GM19372 (cell line): ENCODE measurements at regions not wholly inside any gene's neighbourhood (a gene's known extent, or its start where the extent isn't known, plus 50 kb on each side); places are given as distances from the start of the nearest gene placed in this dataset.
A peak's percentile ranks its signal among the peaks of the same experiment; 100 is the strongest.

Source experiments
- ATAC-seq: cut with Tn5 transposase; IDR thresholded peaks from one replicate; pipeline ENCODE4 v1.9.1; 2021; ENCODE audit warnings: mild to moderate bottlenecking, low read depth, moderate library complexity; ENCODE audit not compliant: unreplicated experiment

DNA sequence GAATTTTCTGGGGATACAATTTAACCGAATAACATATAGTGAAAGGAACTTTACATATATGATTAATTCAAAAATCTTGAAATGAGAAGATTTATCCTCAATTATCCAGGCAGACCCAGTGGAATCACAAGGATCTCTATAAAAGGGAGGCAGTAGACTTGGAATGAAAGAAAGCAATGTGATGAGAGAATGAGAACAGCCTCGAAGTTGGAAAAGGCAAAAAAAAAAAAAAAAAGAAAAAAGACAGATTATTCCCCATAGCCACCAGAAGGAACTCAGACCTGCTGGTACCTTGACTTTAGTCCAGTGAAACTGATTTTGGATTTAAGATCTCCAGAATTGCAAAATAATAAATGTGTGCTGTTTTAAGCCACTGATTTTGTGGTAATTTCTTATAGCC lies 416.3 kb upstream of the OR4E1 start:
- no peak for ATAC-seq

DNA sequence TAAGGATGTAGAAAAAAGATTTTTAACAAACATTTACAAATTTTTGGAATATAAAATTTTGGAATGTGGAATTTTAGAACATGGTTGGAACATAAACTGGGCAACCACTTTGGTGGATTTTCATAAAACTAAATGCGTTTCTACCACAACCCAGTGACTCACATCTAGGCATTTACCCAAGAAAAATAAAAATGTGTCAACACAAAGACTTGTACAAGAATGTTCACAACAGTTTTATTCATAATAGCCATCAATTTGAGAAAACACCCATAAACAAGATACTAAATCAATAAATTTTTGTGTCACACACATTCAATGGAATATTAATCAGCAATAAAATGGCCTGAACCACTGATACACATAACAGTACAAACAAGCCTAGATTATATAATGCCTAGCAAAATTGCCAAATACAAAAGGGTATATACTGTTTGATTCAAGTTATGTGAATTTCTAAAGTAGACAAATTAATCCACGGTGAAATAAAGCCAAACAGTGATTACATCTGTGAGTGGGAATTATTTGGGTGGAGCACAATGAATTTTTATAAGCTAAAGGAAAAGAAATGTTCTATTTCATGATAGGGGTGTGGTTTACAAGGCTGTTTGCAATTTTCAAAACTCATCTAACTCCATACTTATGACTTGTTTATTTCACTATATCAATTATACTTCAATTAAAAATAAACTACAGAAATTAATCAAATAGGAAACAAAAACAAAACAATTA lies 415.2 kb upstream of the OR4E1 start:
- no peak for ATAC-seq

DNA sequence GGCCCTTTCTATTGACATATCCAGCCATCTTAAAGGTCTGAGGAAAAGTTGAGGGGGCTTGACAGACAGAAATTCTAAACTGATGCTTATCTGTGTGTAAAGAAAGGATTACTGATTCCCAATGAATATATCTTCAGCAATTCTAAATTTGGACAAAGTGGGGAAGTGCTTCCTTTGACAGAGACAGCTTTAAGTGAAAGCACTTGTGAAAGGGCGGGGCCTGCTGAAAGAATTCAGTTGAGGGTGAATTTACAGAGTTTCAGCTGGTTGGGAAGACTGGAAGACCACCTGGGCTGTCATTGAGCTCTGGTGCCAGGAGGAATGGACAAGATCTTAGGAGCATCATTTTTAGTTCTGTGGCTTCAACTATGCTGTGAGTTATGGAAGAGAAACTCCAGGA lies 412.5 kb upstream of the OR4E1 start:
- ATAC-seq, result no peak

DNA sequence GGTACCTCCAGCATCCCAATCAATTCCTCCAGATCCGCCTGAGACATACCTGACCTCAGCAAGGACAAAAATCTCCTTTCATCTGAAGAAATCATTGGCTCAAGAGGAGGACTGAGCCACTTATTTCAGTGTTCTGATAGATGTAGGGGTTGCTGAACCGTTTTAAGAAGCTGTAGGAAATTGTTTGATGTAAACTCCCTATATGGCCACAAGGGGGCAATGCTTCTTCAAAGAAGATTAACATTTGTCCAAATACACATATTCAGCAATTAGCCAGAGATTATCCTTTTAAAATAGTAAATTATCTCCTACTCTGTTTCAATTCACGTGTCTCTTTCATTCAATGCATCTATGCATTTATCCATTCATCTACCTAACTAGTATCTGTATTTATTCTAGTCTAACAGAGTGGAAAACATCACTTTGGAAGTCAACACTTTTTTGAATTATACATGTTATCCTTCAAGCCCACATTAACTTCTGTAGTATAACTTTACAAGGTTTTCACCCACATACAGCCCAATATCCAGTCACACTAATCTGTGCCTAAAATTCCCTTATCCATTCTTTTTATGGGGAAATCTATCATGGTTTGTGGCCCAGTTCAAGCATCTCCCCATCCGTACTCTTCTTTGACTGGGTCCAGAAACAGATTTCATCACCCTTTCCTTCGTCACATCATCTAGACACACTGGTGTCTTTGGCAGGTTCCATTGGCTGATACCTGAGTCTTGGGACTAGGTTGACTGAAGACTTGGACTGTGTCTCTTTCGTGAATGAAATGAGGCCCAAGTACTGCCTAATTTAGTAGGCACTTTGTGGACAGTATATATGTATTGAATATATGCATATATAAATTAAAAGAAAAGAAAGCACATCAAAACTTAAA lies 411.0 kb upstream of the OR4E1 start:
- ATAC-seq, result no peak

DNA sequence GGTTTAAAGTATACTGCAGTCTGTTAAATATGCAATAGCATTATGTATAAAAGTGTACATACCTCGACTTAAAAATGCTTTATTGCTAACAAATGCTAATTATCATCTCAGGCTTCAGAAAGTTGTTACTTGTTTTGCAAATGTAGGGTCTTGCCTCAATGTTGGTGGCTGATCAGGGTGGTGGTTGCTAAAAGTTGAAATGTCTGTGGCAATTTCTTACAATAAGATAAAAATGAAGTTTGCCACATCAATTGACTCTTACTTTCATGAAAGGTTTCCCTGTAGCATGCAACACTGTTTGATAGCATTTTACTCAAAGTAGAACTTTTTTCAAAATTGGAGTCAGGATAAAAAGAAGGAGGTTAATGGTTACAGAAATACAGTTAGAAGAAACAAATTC lies 407.7 kb upstream of the OR4E1 start:
- ATAC-seq, result no peak

DNA sequence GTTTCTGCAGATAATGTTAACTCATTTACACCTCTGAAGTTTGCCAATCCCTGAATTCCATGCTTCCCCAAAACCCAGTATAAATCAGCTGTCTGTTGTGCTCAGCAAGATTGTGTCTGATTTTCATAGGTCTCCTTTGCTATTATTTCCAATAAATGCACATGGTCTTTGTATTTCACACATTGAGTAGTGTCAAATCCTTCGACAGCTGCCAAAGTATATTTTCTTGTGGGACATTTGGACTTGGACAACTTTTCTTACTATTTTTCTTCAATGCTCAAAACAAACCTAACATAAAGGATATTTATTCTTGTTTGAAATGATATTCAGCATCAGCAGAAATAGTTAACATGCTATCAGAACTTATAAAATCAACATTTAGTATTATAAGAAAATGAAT lies 406.1 kb upstream of the OR4E1 start:
- ATAC-seq, result no peak

DNA sequence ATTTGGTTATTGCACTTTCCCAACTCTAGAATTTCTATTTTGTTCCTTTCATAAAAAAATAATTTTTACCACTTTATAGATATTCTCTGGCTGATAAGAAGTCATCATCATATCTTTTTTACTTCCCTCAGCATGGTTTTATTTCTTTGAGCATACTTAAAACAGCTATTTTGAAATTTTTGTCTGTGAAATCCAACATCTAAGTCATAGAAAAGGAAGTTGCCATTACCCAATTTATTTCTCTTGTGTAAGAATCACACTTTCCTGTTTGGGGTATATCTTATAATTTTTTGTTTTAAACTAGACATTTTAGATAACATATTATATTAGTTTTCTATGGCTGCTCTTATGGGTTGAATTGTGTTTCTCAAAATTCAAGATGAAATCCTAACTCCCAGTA lies 400.2 kb upstream of the OR4E1 start:
- ATAC-seq, result no peak

DNA sequence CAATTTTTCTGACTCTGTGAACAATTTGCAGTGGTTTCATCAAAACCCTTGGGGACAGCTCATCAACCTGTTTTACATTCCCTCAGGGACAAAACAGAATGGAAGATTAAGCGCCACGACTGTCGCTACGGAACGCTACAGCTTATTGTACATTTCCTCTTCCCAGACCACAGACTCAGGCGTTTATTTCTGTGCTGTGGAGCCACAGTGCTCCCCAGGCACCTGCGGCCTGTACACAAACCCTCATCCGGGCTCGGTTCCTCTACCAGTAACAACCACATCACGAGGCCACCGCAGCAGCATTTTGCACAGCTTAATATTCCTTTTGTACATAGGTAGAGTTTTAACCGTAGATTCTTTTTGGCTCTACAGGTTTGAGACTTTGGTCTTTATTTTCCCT lies 397.4 kb upstream of the OR4E1 start:
- ATAC-seq, result peak; percentile 80

DNA sequence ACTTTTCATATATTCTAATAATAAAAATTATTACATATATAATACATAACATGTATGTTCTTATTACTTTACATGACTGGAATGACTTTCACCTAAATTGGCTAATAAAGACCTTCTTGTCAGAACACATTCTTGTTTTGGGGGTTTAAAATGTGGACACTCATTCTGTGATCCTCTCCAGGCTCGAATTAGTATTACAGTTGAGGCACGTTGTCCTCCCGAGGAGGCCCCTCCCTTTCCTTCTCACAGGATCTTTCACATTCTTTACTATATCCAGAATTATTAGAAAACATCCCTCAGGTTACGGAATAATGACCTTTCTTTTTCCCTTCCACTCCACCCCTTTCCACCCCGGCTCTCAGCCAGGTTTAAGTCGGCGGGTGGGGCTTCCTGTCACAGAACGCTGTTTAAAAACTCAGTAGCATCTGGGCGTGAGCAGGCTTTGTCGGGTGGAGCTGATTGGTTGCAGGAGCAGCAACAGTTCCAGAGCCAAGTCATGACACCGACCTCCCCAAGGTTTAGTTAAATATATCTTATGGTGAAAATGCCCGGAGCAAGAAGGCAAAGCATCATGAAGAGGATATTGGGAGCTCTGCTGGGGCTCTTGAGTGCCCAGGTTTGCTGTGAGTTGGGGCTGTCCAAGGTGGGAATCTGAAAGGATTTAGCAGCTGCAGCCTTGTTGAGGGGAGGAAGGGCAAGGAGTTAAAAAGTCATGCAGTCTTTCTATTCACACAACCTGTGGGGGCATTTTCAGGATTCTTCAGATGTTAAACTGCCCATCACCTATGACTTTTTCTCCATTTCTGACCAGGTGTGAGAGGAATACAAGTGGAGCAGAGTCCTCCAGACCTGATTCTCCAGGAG lies 396.7 kb upstream of the OR4E1 start:
- ATAC-seq, result peak; percentile 42

DNA sequence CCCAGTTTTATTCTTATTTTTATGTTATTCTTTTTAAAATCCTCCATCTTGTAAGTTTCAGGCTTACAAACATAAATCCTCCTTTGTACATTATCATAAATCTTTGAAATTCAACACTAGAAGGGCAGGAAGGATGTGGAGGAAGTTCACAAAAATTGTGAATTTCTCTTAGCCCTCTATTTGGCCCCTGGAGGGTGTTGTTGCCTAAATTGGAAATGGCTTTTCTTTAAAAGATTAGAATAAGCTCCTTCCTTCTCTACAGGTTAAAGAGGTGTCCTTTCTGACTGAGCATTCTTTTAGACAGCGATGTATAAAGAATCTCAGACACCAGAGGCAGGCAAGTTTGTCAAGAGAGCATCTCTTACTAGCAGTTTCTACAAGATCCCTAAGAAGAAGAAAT lies 391.7 kb upstream of the OR4E1 start:
- ATAC-seq, result no peak

DNA sequence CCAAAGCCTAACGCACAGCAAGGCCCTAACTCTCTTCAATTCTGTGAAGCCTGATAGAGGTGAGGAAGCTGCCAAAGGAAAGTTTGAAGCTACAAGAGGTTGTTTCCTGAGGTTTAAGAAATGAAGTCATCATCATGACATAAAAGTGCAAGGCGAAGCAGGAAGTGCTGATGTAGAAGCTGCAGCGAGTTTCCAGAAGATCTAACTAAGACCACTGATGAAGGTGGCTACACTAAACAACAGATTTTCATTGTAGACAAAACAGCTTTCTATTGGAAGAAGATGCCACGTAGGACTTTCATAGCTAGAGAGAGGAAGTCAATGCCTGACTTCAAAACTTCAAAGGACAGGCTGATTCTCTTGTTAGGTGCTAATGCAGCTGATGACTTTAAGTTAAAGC lies 385.6 kb upstream of the OR4E1 start:
- ATAC-seq, result no peak

DNA sequence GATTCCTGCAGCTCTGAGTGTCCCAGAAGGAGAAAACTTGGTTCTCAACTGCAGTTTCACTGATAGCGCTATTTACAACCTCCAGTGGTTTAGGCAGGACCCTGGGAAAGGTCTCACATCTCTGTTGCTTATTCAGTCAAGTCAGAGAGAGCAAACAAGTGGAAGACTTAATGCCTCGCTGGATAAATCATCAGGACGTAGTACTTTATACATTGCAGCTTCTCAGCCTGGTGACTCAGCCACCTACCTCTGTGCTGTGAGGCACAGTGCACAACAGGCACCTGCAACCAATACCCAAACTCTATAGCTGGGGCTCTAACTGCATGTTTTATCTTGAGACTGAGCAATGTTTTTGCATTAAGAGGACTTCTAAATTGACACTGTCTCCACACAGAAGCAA lies 379.2 kb upstream of the OR4E1 start:
- no peak for ATAC-seq

DNA sequence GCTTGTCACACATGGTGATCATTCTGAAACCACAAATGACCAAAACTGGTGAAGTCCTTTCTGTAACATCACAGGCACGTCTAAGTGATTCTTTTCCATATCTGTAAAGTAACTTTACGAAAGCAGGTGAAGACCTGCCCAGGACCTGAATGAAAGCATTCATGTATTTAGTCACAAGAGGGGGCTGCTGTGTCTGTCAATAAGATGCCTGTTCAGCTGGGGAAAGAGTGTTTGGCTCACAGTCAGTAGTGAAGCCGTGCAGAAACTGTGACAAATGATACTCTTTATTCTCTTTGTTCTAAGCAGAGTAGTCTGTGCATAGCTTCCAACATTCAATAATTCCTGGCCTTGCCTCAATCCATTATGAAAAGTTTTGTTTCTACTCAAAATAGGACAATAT lies 373.5 kb upstream of the OR4E1 start:
- ATAC-seq, result no peak

DNA sequence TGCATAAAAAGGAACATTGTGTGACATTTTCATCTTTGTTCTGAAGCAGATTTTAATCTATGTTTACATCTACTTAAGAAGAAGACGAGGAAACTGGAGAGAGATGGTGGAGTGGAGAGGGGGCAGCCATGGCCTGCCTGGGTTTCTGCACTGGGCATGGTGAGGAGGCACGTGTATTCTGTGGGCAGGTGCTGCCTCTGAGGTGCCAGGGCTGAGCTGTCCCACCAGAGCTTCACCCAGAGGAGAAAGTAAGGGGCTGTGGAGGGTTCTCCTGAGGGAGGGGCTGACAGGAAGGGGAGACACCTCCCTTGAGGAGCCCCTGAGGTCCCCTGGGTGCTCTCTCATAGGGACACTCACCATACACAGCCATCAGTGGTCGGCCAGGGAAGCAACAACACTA lies 372.4 kb upstream of the OR4E1 start:
- no peak for ATAC-seq

DNA sequence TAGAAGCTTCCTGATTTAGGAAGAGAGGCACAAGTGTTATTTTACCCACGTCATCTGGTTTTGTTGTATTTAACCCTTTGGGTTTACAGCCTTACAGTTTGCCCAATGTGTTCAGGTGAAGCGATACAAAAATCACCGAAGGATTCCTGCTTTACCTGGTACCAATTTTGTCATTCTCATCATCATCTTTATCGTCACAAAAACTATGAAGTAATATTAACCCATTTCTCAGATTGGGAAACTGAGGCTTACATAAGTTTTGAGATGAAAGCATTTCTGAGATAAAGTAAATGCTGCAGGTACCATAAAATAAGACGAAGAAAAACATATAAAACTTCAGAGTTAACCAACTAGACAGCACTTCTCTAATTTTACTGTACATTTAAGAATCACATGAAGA lies 370.6 kb upstream of the OR4E1 start:
- no peak for ATAC-seq

DNA sequence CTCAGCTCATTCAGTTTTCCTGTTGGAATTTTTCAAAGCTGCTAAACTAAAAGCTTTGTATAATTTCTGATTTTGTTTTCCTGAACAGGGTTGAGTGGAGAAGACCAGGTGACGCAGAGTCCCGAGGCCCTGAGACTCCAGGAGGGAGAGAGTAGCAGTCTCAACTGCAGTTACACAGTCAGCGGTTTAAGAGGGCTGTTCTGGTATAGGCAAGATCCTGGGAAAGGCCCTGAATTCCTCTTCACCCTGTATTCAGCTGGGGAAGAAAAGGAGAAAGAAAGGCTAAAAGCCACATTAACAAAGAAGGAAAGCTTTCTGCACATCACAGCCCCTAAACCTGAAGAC lies 367.1 kb upstream of the OR4E1 start:
- no peak for ATAC-seq

DNA sequence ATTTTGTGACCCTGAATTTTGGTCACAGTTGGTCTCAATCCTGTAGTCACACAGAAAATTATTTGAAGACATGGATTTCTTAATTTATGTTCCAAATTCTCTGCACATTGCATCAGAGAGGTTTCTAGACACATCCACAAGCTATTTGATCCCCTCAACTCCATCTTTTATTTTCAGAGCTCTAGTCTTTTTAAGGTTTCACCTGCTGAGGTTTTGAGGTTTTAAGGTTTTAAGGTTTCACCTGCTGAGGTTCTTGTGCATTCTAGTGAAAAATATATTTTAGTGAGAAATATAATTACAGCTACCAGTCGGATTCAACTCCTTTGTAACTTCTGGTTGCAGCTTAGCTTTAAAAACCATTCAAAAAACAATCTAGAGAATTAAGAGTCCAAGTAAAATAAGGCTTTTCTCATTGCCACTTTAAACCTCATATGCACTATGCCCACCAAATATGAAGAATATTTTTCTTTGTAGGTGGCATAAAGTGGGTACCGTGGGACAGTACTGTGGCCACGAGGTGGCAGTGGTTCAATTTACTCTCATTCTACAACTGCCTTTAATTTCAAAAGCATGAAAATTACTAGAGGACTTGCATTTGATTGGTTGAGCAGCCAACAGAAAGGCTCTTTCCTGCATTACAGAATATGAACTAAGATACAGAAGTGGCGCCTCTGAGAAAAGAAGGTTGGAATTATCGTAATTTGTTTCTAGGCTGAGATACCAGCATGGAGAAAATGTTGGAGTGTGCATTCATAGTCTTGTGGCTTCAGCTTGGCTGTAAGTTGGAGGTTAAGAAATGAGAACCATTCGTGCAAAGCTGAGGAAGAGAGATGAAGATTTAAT lies 366.5 kb upstream of the OR4E1 start:
- ATAC-seq, result no peak

DNA sequence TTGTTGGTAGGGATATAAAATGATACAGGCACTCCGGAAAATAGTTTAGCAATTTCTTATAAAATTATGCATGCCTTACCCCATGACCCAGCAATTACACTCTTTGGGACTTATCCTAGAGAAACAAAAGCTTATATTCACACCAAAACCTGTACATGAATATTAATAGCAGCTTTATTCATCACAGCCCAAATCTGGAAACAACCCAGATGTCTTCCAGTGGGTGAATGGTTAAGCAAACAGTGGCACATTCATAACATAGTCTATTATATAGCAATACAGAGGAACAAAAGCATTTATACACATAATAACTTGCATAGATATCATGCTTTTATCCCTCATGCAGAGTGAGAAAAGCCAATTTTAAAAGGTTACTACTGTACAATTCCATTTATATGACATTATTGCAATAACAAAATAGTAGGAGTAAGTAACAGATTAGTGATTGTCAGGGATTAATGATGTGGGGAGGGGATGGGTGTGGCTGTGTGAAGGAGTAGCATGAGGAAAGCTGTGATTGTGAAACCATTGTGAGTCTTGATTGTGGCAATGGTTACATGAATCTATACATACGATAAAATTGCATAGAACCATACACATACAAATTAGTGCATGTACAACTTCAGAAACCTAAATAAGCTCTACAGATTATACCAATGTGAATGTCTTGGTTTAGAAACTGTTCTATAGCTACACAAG lies 363.1 kb upstream of the OR4E1 start:
- ATAC-seq, result no peak

DNA sequence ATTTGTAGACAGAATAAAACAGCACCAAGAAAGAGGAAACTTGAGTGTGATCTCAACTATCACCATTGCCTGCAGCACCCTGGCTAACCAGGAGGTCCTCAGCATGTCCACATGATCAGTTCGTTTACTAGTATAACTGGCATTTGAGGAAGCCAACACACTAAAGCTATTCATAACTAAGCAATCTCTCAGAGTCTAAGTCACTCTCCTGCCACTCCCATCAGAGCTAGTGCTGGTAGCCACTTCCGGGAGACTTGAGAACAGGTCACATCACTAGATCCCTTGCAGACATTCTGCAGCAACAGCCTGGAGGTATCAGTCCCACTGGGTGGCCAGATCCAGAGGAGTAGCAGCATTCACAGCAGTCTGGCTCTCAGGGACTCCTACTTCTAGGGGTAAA lies 352.9 kb upstream of the OR4E1 start:
- ATAC-seq, result no peak

DNA sequence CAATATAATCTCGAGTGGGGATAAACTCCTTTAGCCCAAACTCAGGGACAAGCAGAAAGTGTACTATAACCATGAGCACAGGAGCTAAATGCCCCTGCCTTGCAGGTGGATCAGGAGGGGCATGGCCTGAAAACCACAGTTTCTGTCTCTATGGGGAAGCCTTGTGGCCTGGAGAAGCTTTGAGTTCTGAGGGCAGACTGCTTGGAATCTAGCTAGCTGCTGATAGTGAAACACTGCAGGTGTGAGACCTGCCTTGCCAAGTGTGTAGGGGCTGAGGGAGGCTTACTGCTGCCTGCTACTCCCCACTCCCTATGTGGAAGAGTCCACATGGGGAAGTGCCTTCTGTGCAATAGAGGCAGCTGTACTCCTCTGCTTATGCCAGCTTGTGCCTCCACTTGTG lies 352.3 kb upstream of the OR4E1 start:
- no peak for ATAC-seq
